ENCODE measurements at regions not wholly inside any gene's neighbourhood (a gene's known extent, or its start where the extent isn't known, plus 50 kb on each side); places are given as distances from the start of the nearest gene placed in this dataset.

DNA sequence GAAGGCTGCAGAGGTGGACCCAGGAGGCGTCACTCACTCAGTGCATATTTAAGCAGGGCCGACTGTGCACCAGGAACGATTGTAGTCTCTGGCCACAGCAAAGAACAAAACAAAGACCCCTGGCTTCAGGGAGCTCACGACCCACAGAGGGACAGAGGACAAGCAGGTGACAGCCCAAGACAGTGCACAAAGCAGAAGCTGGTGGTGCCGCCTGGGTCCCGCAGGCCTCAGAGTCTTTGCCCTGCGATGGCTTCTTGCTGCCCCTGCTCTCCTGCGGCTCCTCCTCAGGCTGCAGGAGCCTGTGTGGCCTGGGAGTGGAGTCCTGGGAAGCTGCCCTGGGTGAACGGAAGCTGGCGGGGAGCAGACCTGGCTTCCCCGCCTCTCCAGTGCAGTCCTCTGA is 300.0 kb downstream of the PREX1 start:
- TF ChIP-seq POLR2AphosphoS5 (IDR thresholded peaks at IDR 0.05; ENCODE audit: low read depth, low read length) (no peak), POLR2A (IDR thresholded peaks at IDR 0.05; ENCODE audit: low read depth, low read length) (no peak), TAF1 (IDR thresholded peaks at IDR 0.05; ENCODE audit: low read depth, low read length) (no peak), POU2F2 (IDR thresholded peaks at IDR 0.05; ENCODE audit: low read depth, low read length) (no peak), PAX5 (IDR thresholded peaks at IDR 0.05; ENCODE audit: insufficient read depth, low read length, severe bottlenecking) (no peak), SPI1 (IDR thresholded peaks at IDR 0.05; ENCODE audit: low read depth, low read length) (no peak)
